HCT116 (cell line): ENCODE measurements at regions not wholly inside any gene's neighbourhood (a gene's known extent, or its start where the extent isn't known, plus 50 kb on each side); places are given as distances from the start of the nearest gene placed in this dataset.

Experiments
- EZH2phosphoT487 ChIP-seq: fragments of 200-600 bp; IDR thresholded peaks from 2 replicates; pipeline ENCODE4 v1.6.1; 2018; ENCODE audit warnings: antibody characterized with exemption, borderline replicate concordance
- MAX ChIP-seq: IDR thresholded peaks from 2 replicates; pipeline ENCODE4 v1.6.1; 2012
- POLR2A ChIP-seq: IDR thresholded peaks from 2 replicates; pipeline ENCODE4 v1.7.0; 2011; ENCODE audit warnings: borderline replicate concordance; ENCODE audit not compliant: insufficient read depth, insufficient read length; ENCODE audit errors: extremely low read depth
- RAD21 ChIP-seq: IDR thresholded peaks from 2 replicates; pipeline ENCODE4 v1.6.1; 2012; ENCODE audit warnings: low read depth, mild to moderate bottlenecking
- ZBTB33 ChIP-seq: IDR thresholded peaks from 2 replicates; pipeline ENCODE4 v1.6.1; 2011; ENCODE audit warnings: mild to moderate bottlenecking, low read length, moderate library complexity; ENCODE audit not compliant: insufficient replicate concordance; ENCODE audit errors: extremely low read depth
- TF ChIP-seq, protein P1 (sequence below), 3 experiments: fragments of 200-600 bp in 1 of 3; sonication (generic) in 1 of 3; IDR thresholded peaks in 2 of 3; conservative IDR thresholded peaks in 1 of 3; 2 replicates each; pipeline ENCODE4 v1.5.1; 2012 to 2017; ENCODE audit warnings: low read depth in 2 of 3, low read length in 2 of 3, antibody characterized with exemption in 1 of 3, borderline replicate concordance in 1 of 3, control low read depth in 1 of 3, mild to moderate bottlenecking in 1 of 3, mixed read lengths in 1 of 3, mixed run types in 1 of 3, moderate library complexity in 1 of 3; ENCODE audit not compliant: insufficient read depth in 1 of 3

- TF ChIP-seq MAX (no peak), RAD21 (no peak), POLR2A (no peak), EZH2phosphoT487 (no peak), ZBTB33 (no peak)
- TF ChIP-seq, protein P1, sequence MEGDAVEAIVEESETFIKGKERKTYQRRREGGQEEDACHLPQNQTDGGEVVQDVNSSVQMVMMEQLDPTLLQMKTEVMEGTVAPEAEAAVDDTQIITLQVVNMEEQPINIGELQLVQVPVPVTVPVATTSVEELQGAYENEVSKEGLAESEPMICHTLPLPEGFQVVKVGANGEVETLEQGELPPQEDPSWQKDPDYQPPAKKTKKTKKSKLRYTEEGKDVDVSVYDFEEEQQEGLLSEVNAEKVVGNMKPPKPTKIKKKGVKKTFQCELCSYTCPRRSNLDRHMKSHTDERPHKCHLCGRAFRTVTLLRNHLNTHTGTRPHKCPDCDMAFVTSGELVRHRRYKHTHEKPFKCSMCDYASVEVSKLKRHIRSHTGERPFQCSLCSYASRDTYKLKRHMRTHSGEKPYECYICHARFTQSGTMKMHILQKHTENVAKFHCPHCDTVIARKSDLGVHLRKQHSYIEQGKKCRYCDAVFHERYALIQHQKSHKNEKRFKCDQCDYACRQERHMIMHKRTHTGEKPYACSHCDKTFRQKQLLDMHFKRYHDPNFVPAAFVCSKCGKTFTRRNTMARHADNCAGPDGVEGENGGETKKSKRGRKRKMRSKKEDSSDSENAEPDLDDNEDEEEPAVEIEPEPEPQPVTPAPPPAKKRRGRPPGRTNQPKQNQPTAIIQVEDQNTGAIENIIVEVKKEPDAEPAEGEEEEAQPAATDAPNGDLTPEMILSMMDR (IDR thresholded peaks at IDR 0.05 in 2 of 3, conservative IDR thresholded peaks at IDR 0.05 in 1 of 3; ENCODE audit: borderline replicate concordance in 1 of 3, insufficient read depth in 1 of 3, low read depth in 2 of 3, low read length in 2 of 3), result no peak
Observed at GRCh38 chr18:54506516-54507261, 84.4 kb upstream of the DYNAP start.
